Fibroblast of the aortic adventitia (primary cell): ENCODE measurements at regions not wholly inside any gene's neighbourhood (a gene's known extent, or its start where the extent isn't known, plus 50 kb on each side); places are given as distances from the start of the nearest gene placed in this dataset.

Experiments
- DNase-seq: peaks from one replicate; pipeline ENCODE4 v3.0.0-alpha.2; 2010; ENCODE audit warnings: low read depth
- H3K4me3 ChIP-seq: 2 replicates; pipeline ENCODE4 v1.5.1; 2011; ENCODE audit warnings: low read depth, mild to moderate bottlenecking, control low read depth, low read length, moderate library complexity
- CTCF ChIP-seq: IDR thresholded peaks from 2 replicates; pipeline ENCODE4 v1.5.1; 2011; ENCODE audit warnings: mild to moderate bottlenecking, low read length, control low read depth, inconsistent platforms; ENCODE audit not compliant: insufficient read depth

- TF ChIP-seq CTCF: no peak
- DNase-seq: no peak
- no peak overlapping the region for H3K4me3 ChIP-seq
Observed at GRCh38 chr21:25029580-25029979, 577.7 kb downstream of the MRPL39 start.

- TF ChIP-seq CTCF: no peak
- H3K4me3 ChIP-seq: no peak overlapping the region
Observed at GRCh38 chr21:25025596-25025995, 581.7 kb downstream of the MRPL39 start.

GRCh38 chr21:25024639-25025038 lies 582.6 kb downstream of the MRPL39 start:
- no peak for DNase-seq
- no peak for TF ChIP-seq CTCF
- H3K4me3 ChIP-seq: no peak overlapping the region

More at GRCh38 chr21:25025596-25025995, 581.7 kb downstream of the MRPL39 start:
- no peak for DNase-seq

GRCh38 chr21:25005388-25005787 lies 601.9 kb downstream of the MRPL39 start:
- no peak for DNase-seq
- H3K4me3 ChIP-seq: no peak overlapping the region
- no peak for TF ChIP-seq CTCF

GRCh38 chr21:25002676-25003075 lies 604.6 kb downstream of the MRPL39 start:
- H3K4me3 ChIP-seq: no peak overlapping the region
- no peak for DNase-seq
- no peak for TF ChIP-seq CTCF

GRCh38 chr21:24995216-24995615 lies 612.1 kb downstream of the MRPL39 start:
- no peak for DNase-seq
- no peak overlapping the region for H3K4me3 ChIP-seq
- TF ChIP-seq CTCF: no peak

GRCh38 chr21:24994717-24995116 lies 612.6 kb downstream of the MRPL39 start:
- TF ChIP-seq CTCF: no peak
- no peak overlapping the region for H3K4me3 ChIP-seq
- no peak for DNase-seq
